ENCODE measurements at regions not wholly inside any gene's neighbourhood (a gene's known extent, or its start where the extent isn't known, plus 50 kb on each side); places are given as distances from the start of the nearest gene placed in this dataset.
"Not testable (repeated sequence)": the region's sequence is repeated elsewhere in the genome, so short reads cannot be mapped to it uniquely, and the experiment has no call there.

DNA sequence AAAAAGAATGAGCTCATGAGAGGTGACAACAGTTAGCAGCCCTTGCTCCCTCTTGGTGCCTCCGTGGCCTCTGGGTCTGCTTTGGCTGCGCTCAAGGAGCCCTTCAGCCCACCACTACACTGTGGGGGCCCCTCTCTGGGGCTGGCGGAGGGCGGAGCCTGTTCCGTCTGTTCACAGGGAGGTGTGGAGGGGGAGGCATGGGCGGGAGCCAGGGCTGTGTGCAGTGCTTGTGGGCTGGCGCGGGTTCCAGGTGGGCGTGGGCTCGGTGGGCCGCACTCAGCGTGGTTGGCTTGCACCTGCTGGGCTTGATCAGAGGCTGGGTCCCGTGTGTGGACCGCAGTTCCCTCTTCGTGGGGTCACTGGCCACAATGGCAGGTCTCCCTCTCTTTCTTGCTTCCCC, 953.4 kb upstream of the PRR20A start:
- H3K9ac ChIP-seq (ENCODE audit: insufficient read length): no peak overlapping the region
- TF ChIP-seq FOXP2 (optimal IDR thresholded peaks at IDR 0.05; ENCODE audit: control extremely low read depth, extremely low read length, insufficient read depth): no peak
- TF ChIP-seq POLR2AphosphoS5 (IDR thresholded peaks at IDR 0.05; ENCODE audit: borderline replicate concordance, low read depth, low read length): no peak
- no peak for TF ChIP-seq EZH2 (IDR thresholded peaks at IDR 0.05)
- DNase-seq (ENCODE audit: low read depth, low spot score): no peak
- no peaks in the 10 kb centered on the region for H3K36me3 ChIP-seq (ENCODE audit: insufficient read depth, low read length)
- no peak overlapping the region for H3K4me3 ChIP-seq
- no peak overlapping the region for H3K27ac ChIP-seq
- no peaks in the 10 kb centered on the region for H3K9me3 ChIP-seq (ENCODE audit: low read depth, low read length)

DNA sequence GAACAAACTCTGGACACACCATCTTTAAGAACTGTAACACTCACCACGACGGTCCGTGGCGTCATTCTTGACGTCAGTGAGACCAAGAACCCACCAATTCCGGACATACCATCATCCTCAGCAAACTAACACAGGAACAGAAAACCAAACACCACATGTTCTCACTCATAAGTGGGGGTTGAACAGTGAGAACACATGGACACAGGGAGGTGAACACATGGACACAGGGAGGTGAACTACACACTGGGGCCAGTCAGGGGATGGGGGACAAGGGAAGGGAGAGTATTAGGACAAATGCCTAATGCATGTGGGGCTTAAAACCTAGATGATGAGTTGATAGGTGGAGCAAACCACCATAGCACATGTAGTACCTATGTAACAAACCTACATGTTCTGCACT, 952.1 kb upstream of the PRR20A start:
- H3K9me3 ChIP-seq (ENCODE audit: low read depth, low read length); H3K4me3 ChIP-seq; H3K27ac ChIP-seq; H3K9ac ChIP-seq (ENCODE audit: insufficient read length); DNase-seq (ENCODE audit: low read depth, low spot score); H3K36me3 ChIP-seq (ENCODE audit: insufficient read depth, low read length): not testable (repeated sequence)

DNA sequence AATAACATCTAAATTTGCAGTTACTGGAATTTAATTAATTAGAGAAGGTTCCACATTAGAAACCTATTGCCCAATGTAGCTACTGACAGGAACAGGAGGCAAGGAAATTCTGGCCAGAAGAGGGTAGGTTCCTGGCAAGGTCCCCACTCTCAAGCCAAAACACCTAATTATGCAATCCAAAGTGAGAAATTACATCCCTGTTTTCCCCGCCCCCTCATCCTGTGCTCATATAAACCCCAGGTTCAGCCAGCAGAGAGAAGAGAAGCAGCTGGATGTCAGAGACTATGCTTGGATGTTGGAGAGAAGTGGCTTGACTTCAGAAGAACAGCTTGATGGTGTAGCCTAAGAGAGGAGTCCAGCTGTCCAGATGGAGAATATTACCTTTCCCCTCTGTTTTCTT, 951.3 kb upstream of the PRR20A start:
- no peaks in the 10 kb centered on the region for H3K9me3 ChIP-seq (ENCODE audit: low read depth, low read length)
- TF ChIP-seq EZH2 (IDR thresholded peaks at IDR 0.05) (no peak), FOXP2 (optimal IDR thresholded peaks at IDR 0.05; ENCODE audit: control extremely low read depth, extremely low read length, insufficient read depth) (no peak), POLR2AphosphoS5 (IDR thresholded peaks at IDR 0.05; ENCODE audit: borderline replicate concordance, low read depth, low read length) (no peak)
- no peak overlapping the region for H3K4me3 ChIP-seq
- no peak overlapping the region for H3K9ac ChIP-seq (ENCODE audit: insufficient read length)
- DNase-seq (ENCODE audit: low read depth, low spot score): no peak
- H3K36me3 ChIP-seq (ENCODE audit: insufficient read depth, low read length): no peaks in the 10 kb centered on the region
- no peak overlapping the region for H3K27ac ChIP-seq

DNA sequence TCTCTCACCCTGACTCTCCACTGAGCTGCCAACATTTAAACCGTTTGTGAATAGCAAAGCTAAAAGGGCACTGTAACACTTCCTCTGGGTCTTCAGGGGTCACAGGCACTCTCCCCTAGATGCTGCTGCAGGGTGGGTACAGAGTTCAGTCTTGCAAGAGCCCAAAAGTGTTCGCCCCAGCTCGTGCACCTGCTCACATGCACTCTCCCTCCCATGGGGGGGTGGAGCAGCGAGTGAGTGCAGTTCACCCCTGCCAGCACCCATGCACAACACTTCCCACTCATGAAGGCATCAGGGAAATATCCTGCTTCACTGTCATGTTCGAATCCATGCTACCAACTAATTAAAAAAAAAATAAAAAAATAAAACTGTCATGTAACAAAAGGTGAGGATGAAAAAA, 950.7 kb upstream of the PRR20A start:
- H3K27ac ChIP-seq: no peak overlapping the region

DNA sequence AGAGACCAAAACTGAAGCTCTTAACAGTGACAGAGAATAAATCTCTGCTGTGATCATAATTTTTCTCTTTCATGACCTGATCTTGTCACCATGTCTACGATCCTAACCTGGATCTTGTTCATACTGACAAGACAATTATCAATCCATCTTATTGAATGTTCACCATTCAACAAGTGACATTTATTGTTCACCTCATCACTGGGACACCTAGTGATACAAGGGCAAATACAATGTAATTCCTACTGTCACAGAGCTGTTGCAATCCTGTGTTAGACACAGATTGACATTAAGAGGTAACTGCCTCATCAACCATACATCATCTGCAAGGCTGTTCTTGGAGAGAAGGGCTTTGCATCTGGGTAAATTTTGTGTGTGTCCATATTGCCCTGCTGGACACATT, 942.4 kb upstream of the PRR20A start:
- no peak for TF ChIP-seq POLR2AphosphoS5 (IDR thresholded peaks at IDR 0.05; ENCODE audit: borderline replicate concordance, low read depth, low read length)
- TF ChIP-seq FOXP2 (optimal IDR thresholded peaks at IDR 0.05; ENCODE audit: control extremely low read depth, extremely low read length, insufficient read depth): no peak
- TF ChIP-seq EZH2 (IDR thresholded peaks at IDR 0.05): no peak
- H3K27ac ChIP-seq: no peak overlapping the region
- no peak overlapping the region for H3K9ac ChIP-seq (ENCODE audit: insufficient read length)
- no peak for DNase-seq (ENCODE audit: low read depth, low spot score)
- H3K4me3 ChIP-seq: no peak overlapping the region
- no peaks in the 10 kb centered on the region for H3K9me3 ChIP-seq (ENCODE audit: low read depth, low read length)
- no peaks in the 10 kb centered on the region for H3K36me3 ChIP-seq (ENCODE audit: insufficient read depth, low read length)

More for the DNA sequence above, 950.7 kb upstream of the PRR20A start:
- Histone ChIP-seq H3K9me3 (ENCODE audit: low read depth, low read length) (no peaks in the 10 kb centered on the region), H3K4me3 (no peak overlapping the region), H3K9ac (ENCODE audit: insufficient read length) (no peak overlapping the region), H3K36me3 (ENCODE audit: insufficient read depth, low read length) (no peaks in the 10 kb centered on the region)
- TF ChIP-seq POLR2AphosphoS5 (IDR thresholded peaks at IDR 0.05; ENCODE audit: borderline replicate concordance, low read depth, low read length): no peak
- no peak for TF ChIP-seq EZH2 (IDR thresholded peaks at IDR 0.05)
- no peak for TF ChIP-seq FOXP2 (optimal IDR thresholded peaks at IDR 0.05; ENCODE audit: control extremely low read depth, extremely low read length, insufficient read depth)
- no peak for DNase-seq (ENCODE audit: low read depth, low spot score)

DNA sequence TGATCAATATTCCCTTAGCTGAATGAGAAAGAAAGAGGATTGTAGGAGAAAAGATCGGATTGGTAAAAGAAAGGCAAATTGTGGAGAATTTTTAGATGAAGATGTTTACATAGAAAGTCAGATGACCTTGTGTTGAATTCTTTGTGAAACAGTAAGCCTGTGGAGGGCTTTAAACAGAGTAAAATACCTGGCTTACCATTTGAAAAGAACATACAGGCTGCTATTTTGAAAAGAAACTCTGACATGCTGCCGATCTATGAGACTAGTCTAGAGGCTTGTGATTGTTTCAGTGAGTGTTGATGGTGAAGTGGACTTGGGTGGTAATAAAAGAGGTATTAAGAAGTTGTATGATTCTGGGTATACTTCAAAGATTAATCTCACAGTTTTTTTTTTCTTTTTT, 938.9 kb upstream of the PRR20A start:
- no peak for DNase-seq (ENCODE audit: low read depth, low spot score)
- no peaks in the 10 kb centered on the region for H3K36me3 ChIP-seq (ENCODE audit: insufficient read depth, low read length)
- H3K4me3 ChIP-seq: no peak overlapping the region
- no peak for TF ChIP-seq EZH2 (IDR thresholded peaks at IDR 0.05)
- no peak for TF ChIP-seq FOXP2 (optimal IDR thresholded peaks at IDR 0.05; ENCODE audit: control extremely low read depth, extremely low read length, insufficient read depth)
- no peak for TF ChIP-seq POLR2AphosphoS5 (IDR thresholded peaks at IDR 0.05; ENCODE audit: borderline replicate concordance, low read depth, low read length)
- H3K27ac ChIP-seq: no peak overlapping the region
- H3K9me3 ChIP-seq (ENCODE audit: low read depth, low read length): no peaks in the 10 kb centered on the region
- H3K9ac ChIP-seq (ENCODE audit: insufficient read length): no peak overlapping the region

DNA sequence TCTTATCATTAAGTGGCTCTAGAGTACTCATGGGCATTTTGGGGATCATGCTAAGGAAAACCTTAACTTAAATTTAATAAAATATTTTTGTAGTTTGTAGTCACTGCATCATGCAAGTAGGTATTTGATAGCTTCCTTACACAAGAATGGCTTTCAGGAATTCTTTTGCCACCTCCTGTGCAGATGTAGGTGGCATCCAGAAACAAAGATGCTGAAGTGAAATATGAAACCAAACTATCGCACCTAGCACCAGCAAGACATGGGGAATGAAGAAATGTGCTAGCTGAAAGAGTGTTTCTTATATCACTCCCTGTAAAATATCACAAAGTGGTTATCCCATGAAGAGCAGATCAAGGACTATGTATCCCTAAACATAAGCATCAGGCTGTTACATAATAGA, 924.5 kb upstream of the PRR20A start:
- H3K9me3 ChIP-seq (ENCODE audit: low read depth, low read length): no peaks in the 10 kb centered on the region
- H3K4me3 ChIP-seq: no peak overlapping the region
- no peak for TF ChIP-seq EZH2 (IDR thresholded peaks at IDR 0.05)
- no peak for TF ChIP-seq FOXP2 (optimal IDR thresholded peaks at IDR 0.05; ENCODE audit: control extremely low read depth, extremely low read length, insufficient read depth)
- TF ChIP-seq POLR2AphosphoS5 (IDR thresholded peaks at IDR 0.05; ENCODE audit: borderline replicate concordance, low read depth, low read length): no peak
- H3K27ac ChIP-seq: no peak overlapping the region
- no peaks in the 10 kb centered on the region for H3K36me3 ChIP-seq (ENCODE audit: insufficient read depth, low read length)
- no peak overlapping the region for H3K9ac ChIP-seq (ENCODE audit: insufficient read length)
- DNase-seq (ENCODE audit: low read depth, low spot score): no peak

DNA sequence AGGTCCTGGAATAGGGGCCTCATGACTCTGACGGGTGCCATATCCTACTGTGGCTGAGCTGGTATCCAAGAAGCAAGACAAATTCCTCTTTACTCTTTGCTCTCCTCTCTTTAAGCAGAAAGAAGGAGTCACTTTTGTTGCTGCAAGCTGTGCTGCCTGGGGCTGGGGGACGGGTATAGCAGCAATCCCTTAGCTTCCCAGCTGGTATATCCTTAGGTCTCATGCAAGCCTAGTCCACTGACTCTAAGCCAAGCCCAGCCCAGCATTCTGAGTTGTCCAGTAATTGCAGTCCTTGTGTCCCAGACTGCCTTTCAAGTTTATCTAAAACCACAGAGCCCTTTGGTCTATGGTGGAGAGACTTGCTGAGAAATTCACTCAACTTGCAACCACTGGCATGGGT, 893.0 kb upstream of the PRR20A start:
- H3K9ac ChIP-seq (ENCODE audit: insufficient read length): no peak overlapping the region
- no peak for DNase-seq (ENCODE audit: low read depth, low spot score)
- H3K4me3 ChIP-seq: no peak overlapping the region
- H3K27ac ChIP-seq: no peak overlapping the region
- no peak for TF ChIP-seq FOXP2 (optimal IDR thresholded peaks at IDR 0.05; ENCODE audit: control extremely low read depth, extremely low read length, insufficient read depth)
- TF ChIP-seq EZH2 (IDR thresholded peaks at IDR 0.05): no peak
- TF ChIP-seq POLR2AphosphoS5 (IDR thresholded peaks at IDR 0.05; ENCODE audit: borderline replicate concordance, low read depth, low read length): no peak
- no peaks in the 10 kb centered on the region for H3K36me3 ChIP-seq (ENCODE audit: insufficient read depth, low read length)
- H3K9me3 ChIP-seq (ENCODE audit: low read depth, low read length): no peaks in the 10 kb centered on the region

DNA sequence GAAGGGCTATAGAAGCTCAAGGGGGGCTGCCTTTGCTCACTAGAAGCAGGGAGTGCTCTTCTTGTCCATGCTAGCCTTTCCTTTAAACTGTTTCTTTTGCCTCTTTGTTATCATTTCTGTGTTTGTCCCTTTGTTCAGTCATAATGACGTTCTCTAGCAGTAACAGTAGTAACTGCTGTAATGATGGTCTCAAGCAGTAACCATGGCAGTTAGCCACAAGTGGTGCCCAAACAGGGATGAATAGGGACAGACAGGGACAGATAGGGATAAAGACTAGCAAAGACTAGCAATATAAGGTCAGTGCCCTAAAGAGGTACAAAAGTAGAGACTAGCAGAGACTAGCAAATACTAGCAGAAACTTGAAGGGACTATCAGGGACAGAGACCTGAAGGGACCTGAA, 869.0 kb upstream of the PRR20A start:
- Histone ChIP-seq H3K9me3 (ENCODE audit: low read depth, low read length) (no peaks in the 10 kb centered on the region), H3K9ac (ENCODE audit: insufficient read length) (no peak overlapping the region), H3K27ac (no peak overlapping the region), H3K36me3 (ENCODE audit: insufficient read depth, low read length) (no peaks in the 10 kb centered on the region), H3K4me3 (no peak overlapping the region)
- DNase-seq (ENCODE audit: low read depth, low spot score): no peak
- TF ChIP-seq FOXP2 (optimal IDR thresholded peaks at IDR 0.05; ENCODE audit: control extremely low read depth, extremely low read length, insufficient read depth) (no peak), EZH2 (IDR thresholded peaks at IDR 0.05) (no peak), POLR2AphosphoS5 (IDR thresholded peaks at IDR 0.05; ENCODE audit: borderline replicate concordance, low read depth, low read length) (no peak)
